Activated CD8-positive, alpha-beta memory T cell treated with anti-CD3 and anti-CD28 coated beads for 36 hours (primary cell): ENCODE measurements at regions not wholly inside any gene's neighbourhood (a gene's known extent, or its start where the extent isn't known, plus 50 kb on each side); places are given as distances from the start of the nearest gene placed in this dataset.

Experiments
- CTCF ChIA-PET: fragments of 350-600 bp; sonication (Branson Sonifier 250); formaldehyde crosslinking; loops from one replicate; lab custom pipeline; 2021; ENCODE audit warnings: antibody characterized with exemption; lab: Charles Lee
- POLR2A ChIA-PET: fragments of 350-600 bp; sonication (Branson Sonifier 250); formaldehyde crosslinking; loops from one replicate; lab custom pipeline; 2021; ENCODE audit warnings: antibody characterized with exemption; lab: Charles Lee

DNA sequence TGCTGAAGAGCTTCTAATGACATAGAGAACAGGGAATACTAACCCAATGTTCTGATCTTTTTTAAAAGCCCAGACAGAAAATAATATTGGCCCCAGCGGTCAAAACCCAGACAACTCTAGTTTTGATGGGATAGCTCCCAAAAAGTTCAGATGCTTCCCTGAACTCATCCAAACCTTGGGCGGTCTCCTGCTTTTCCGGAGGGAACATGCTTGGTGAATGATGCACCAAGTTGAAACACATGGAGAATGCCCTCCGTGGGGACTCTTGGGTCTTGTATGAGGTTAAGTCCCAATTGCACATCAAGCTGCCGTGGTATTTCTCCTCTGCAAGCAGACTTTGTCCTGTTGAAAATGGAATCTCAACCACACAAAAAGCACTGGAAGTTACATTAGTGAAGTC lies 120.7 kb upstream of the CTAGE1 start:
- CTCF ChIA-PET, result no interaction called here

DNA sequence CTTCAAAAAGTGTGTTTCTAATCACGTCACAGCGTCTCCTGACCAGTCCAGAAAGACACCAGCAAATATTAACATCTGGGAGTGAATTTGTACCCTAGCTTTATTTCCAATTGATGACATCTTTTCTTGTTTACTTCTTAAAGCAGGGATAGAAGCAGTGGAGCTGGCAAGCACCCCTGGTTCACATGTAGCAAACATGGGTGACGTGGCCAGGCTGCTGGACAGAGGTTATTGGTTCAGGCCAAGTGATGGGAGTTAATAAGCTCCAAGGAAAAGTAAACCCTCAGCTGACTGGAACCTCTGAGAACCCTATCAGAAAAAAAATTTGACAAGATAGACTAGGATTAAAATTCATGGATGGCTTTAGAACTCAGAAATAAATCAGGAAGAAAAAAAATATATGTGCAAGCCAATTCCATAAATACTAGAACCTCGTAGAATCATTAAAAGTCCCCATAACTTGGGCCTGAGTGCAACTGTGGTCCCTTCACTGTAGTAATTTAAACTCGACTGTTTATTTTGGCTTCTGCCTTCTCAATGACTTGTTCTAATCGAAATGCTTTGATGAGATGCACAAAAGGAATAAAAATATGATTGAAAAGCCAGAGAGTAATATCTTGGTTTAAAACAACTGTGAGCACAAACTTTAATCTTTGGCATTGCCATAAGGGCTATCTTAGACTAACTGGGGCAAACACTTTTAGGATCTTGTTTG lies 121.5 kb upstream of the CTAGE1 start:
- CTCF ChIA-PET, result interaction anchor here (0.5 kb wide), 1 partner anchor 600 kb away, joined by 3 read pairs; no protein-coding TSS in a partner anchor
- POLR2A ChIA-PET, result no interaction called here

More for the DNA sequence above, 120.7 kb upstream of the CTAGE1 start:
- POLR2A ChIA-PET, result no interaction called here

DNA sequence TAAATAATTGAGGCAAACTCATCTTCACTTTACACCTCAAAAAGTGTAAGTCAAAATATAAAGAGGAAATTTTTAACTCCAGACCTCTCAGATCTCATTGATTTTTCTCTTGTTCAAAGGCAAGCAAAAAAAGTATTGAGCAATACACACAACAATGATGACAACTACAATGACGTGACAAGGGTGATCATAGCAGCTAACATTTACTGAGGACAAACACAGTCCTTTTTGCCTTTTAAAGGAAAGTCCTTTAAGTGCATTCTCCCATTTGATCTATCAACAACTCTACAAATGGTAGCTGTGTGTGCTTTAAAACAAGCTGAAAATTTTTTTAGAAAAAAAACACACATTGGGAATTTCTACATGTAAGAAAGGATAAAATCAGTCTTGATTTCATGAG lies 123.5 kb upstream of the CTAGE1 start:
- ChIA-PET CTCF (no interaction called here), POLR2A (no interaction called here)

DNA sequence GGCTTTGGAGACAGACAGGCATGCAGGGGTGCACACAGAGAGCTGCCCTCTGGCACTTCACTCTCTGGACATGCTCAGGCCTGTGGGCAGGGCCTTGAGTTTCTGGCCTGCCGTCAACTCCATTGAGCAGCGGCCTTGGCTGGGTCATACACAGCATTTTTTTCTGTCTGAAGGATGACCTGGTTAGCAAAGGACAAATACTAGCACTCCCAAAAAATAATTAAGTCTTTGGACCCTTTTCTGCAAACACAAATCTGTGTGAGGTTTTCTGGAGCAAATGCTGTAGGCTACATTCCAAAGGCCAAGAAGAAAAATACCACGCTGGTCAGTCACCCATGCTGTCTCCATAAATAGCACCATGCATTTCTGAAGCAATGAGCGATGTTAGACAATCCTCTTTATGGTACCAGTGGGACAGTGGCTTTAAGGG lies 124.7 kb upstream of the CTAGE1 start:
- CTCF ChIA-PET, result no interaction called here

DNA sequence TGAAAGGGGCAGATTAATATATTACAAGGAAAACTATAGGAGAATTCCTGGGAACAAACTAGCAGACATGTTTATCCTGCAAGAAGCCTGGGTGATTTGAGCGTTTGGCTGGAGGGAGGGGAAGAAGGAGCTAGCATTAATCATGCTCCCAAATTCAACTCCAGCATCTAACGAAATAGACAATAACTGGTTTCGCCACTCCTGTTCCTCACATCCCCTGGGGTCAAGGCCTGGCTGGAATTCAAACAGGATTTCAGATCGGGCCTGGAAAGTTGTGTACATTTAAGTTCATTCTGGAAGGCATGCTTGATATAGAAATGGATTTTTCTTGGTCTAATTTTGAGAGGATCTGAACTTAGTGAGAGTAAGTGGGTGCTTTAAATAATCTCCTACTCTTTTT lies 126.1 kb upstream of the CTAGE1 start:
- ChIA-PET CTCF (no interaction called here), POLR2A (no interaction called here)

More for the DNA sequence above, 124.7 kb upstream of the CTAGE1 start:
- POLR2A ChIA-PET, result no interaction called here

DNA sequence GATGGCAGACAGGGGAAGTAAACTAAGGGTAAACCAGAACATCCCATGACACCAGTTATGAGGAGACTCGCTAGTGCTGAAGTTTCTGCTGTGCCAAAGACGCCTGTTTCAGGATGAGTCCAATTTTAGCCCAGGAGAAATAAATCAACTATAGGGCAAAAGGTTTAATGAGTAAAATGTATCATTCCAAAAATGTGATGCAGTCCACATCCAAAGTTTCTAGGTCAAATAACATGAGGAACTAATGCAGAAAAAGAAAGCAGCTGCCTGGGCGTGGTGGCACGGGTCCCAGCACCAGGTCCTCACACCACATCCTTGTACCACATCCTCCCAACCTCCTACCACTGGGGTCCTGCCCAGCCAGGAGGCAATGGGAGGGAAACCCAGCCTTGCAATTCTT lies 126.9 kb upstream of the CTAGE1 start:
- CTCF ChIA-PET, result no interaction called here
- POLR2A ChIA-PET, result no interaction called here

DNA sequence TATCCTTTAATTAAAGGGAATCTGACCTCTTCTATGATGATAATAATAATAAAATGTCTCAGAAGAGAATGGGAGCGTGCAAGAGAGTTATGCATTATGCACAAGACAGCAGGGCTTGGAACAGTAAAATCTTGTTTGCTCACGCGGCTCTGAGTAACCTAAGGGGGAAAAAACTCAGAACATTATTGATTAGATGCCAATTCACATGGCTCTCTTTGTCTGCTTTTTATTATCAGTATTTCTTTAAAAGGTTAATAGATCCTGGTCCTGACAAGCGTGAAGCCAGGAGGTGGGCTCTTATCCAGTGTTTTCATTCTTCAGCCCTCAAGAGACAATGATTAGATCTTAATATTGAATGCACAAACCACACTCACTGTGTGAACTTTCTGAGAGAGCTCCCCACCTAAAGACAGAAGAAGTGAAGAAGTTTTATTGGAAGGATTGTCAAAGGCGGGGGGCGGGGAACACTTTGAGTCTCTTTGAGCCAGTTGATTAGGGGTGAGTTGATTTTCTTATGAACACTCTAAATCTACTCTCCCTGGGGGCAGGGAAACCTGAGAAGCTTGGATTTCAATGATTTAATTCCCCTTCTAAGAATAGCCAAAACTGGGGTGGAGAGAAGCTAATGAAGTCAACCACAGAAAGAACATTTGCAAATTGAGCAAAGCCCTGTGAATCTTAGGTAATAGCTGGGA lies 127.5 kb upstream of the CTAGE1 start:
- CTCF ChIA-PET, result no interaction called here
- POLR2A ChIA-PET, result no interaction called here

DNA sequence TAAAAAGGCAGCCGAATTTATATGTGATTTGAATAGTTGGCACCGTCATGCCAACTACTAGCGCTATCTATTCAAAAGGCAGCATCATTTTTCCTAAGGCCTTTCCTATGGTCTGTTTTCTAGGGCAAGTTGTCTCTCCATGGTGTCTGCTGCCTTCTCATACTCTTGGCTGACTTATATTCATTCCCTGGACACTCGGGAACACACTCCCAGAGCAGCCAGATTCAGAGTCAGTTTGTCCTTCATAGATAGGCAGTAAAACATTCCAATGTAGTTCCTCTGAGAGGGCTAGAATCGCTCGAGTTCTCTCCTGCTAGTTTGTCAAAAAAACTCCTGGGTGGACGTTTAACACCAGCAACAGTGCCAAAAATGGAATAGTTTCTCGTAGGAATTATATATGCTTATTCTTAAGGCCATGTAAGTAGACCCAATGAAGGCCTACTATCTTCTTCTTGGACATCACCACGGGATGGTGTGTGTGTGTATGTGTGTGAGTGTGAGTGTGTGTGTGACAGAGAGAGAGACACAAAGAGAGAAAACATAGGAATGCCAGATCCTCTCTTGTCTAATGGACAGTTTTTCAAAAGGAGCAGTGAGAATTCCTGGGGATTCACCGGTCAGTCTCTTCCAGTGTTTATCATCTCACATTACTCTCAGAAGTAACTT lies 129.3 kb upstream of the CTAGE1 start:
- CTCF ChIA-PET, result no interaction called here
- POLR2A ChIA-PET, result no interaction called here

DNA sequence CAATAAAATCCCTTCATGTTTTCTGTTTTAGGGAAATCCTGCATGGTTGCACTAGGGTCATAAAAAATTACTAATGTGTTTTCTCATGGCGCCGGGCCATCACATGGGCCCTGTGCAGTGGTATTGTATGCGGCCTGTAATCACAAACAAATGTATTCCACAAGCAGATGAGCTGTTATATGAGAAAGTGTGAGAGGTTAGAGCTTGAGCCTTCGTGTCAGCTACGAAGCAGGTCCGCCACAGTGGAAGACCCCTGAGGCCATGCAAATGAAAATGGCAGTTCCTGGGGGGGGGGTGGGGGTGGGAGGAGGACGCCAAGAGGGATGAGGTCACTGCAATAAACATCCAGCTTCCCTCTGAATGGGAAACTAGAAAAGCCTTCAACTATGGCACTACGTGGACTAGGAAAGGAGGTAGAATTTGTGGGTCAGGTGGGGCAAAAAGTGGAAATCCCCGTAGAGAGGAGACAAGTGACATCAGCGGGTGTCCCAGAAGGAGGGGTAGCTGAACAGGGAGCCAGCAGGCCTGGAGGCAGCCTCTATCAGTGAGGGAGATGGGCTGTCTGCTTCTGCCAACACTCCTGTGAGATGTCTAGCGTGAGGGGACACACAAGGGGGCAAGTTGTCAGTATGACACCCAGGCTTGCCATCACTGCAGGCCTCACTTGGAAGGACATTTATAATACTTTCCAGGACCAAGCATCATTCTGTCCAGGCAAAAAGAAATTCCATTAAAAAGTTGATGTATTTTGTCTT lies 130.3 kb upstream of the CTAGE1 start:
- ChIA-PET POLR2A (interaction anchor here (0.6 kb wide), 1 partner anchor 646 kb away, joined by 3 read pairs; no protein-coding TSS in a partner anchor), CTCF (no interaction called here)

DNA sequence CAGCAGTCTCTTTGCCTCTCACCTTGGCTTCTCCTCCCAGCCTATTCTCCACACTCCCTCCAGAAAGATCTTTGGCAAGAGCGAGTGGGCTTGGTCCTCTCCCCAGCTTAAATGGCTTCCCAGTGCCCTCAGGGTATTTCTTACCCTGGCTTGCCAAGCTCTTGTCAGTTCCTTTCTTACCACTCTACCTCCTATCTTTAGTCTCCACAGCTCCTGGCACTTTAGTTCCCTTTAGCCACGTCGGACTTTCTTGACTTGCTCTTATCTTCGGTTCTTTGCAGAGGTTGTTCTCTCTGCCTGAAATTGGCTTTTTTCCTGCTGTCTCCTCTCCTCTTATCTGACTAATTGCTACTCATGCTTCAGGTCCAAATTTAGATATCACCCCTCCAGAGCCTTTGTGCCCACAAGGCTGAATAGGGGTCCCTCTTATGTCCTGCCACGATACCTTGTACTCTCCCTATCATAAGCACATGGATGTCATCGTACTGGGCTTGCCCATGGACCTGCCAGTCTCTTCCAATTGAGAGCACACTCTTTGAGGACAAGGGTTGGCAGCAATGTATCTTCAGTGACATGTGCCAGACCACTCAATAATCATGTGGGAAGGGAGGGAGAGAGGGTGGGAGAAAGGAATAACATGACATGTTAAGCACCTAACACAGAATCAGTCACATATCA lies 131.7 kb upstream of the CTAGE1 start:
- ChIA-PET CTCF (no interaction called here), POLR2A (no interaction called here)

DNA sequence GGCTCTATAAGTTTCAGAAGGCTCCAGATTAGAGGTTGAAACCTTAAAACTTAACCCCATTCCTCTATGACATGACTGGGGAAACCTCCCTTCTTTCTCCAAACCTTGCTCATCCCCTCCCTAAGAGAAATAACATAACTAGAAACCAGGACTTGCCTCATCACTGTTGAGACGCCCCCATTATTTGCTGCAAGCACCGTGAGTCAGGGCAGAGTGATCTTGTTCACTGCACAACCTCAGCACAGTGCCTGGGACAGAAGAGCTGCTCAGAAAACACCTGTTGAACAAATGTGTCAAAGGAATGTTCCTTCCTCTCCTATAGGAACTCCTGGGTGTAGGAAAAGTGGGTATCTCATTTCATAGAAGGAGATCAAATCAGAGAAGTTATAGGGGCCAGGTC lies 132.7 kb upstream of the CTAGE1 start:
- ChIA-PET POLR2A (no interaction called here), CTCF (no interaction called here)

DNA sequence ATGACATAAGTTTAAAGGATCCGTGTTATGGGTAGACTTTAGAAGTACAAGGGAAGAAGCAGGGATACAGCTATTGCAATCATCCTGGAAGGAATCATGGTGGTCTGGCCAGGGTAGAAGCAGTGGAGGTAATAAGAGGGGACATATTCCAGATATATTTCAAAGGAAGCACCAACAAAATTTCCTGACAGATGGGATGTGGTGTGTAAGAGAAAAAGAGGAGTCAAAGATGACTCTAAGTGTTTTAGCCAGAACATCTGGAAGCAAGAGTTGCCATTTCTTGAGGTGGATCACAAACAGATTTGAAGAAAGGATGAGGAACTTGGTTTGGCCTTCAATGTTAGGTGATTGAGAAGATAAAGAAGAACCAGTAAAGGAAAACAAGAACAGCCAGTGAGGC lies 133.1 kb upstream of the CTAGE1 start:
- CTCF ChIA-PET, result no interaction called here
- POLR2A ChIA-PET, result no interaction called here

DNA sequence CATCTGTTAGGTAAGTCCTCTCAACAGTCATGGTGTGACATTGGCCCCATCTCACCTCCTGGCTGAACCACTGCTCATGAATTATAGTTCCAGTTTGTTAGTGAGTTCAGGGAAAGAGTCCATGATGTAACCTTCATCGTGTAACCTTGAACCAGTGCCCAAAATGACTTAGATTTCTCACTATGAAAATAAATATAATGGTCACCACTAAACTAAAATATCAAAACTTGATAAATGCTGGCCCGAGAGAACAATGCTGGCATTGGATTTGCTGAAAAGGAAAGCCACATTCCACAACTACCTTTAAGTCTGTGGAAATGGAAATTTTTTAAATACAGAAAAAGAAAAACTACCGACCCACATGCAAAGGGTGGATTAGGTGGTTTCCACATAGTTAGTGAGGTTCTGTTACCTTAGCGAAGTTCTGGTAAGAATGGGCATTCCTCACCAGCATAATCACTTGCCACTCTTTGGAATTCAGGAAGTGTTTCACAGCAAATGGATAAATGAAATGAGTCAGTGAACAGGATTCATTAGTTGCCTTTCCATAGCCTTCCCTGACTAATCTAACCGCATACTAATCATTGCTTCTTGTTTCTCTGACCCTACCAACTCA lies 133.9 kb upstream of the CTAGE1 start:
- CTCF ChIA-PET, result no interaction called here
- POLR2A ChIA-PET, result no interaction called here

DNA sequence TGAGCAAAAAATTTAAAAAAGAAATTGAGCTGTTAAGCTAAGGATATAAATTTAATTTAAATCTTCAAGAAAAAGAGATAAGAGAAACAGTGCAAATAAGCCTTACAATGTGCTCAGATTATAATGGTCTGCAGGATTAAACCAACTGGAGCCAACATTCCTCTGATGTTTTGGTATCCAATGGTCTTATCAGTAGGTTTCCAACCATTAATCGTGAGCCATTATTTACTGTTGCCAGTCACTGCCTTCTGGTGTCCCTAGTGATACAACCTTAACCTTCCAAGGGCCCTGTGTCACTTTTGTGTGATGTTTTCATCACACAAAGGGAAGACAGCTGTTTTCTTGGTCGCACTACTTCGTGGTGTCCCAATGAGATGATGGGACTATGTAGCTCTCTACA lies 134.5 kb upstream of the CTAGE1 start:
- ChIA-PET POLR2A (no interaction called here), CTCF (no interaction called here)

DNA sequence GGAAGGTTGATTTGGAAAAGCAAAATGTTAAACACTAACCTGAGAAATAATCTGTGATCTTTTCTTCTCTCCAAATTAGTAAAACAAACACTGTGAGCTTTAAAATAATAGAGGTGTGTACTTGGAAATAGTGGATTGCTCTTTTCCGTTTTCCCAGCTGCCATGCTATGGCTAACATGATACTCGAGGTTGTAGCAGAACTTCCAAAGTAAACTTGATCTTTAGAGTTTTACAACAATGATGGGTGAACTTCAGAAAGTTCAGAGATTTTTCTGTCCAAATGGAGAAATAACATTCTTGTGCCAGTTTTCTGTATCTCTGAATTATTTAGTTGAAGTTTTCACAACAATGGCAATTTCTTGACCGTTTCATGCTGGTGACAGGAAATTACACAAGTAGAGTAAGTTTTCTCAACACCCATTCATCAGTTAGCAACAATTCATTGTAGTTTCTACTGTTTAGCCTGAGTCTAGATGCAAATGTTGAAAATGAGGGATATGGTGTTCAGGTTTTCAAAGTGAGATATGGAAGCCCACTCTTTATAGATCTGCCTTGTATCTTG lies 135.3 kb upstream of the CTAGE1 start:
- POLR2A ChIA-PET, result no interaction called here
- CTCF ChIA-PET, result no interaction called here

DNA sequence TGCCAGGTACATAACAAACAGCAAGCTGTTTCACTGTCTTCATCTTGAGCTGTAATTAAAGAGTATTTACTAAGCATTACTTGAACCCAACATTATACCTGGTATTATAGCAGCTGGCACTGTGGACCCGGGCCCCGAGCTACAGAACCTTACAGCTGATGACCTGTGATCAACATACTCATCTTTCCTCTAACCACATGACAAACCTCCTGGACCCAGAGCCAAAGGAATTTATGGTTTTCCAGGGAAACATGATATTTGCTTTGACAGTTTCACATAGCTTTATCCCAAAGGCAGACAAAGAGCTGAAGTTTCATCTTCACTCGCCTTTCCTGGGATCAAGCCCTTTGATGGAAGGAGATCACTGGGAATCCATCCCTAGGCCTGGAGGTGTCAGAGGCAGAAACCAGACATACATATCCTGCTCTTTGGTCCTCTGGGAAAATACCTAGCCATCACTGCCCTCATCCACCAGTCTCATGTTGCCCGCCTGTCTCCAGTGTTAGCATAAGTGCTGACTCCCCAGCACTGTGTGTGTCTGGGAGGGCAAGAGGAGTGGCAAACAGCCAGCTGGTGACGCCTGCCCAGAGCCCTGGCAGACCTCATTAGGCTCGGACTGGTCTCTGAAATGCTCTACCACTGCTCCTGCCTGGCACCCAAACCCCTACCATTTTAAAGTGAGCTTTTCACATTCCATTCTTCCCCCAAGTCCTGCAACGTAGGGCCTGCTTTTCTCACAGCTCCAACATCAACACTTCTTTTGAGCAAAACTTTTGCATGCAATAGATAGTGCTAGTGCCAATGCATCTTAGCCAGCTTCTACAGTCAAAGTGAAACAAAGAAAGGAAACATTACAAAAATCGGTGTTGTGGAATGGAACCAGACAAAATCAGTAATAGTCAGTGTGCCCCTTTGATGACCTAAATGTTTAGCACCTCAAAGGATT lies 138.8 kb upstream of the CTAGE1 start:
- ChIA-PET POLR2A (no interaction called here), CTCF (no interaction called here)

DNA sequence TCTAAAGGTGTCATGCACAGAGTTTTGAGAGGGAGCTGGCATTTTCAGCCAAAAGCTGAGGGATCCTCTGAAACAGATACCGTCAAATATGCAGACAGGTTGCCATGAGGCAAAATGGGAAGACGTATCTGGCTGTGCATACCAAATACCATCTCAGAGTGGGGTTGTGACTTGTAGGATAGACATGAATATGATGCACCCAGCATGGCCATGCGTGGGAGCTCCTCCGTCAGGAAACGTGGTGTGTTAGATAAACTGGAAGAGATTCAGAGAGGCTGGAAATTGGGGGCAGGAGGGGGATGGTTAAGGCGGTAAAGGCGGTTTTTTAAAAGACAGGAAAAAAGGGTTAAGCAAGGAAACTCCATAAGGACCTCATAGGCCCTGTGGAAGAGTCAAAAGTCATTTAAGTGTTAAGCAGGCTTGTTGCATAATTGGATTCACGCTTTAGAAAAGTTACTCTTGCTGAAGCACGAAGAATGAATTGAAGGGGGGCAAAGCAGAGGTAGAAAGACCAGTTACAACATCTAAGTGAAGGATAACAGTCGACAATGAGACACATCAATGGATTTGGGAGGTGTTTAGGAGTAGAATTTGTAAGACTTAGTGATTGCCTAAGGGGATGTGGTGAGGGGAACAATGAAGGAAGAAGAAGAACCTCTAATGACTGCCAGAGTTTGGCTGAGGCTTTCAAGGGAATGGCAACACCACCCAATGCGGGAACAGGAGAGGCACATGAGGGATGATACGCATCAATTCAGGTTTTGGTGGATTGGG lies 139.6 kb upstream of the CTAGE1 start:
- ChIA-PET POLR2A (no interaction called here), CTCF (no interaction called here)
